GM12875 (cell line): ENCODE measurements at regions not wholly inside any gene's neighbourhood (a gene's known extent, or its start where the extent isn't known, plus 50 kb on each side); places are given as distances from the start of the nearest gene placed in this dataset.
"Not testable (repeated sequence)": the region's sequence is repeated elsewhere in the genome, so short reads cannot be mapped to it uniquely, and the experiment has no call there.

Experiments used
- H3K4me3 ChIP-seq: one replicate; pipeline ENCODE4 v1.5.1; 2011; ENCODE audit warnings: low read depth, low read length, control low read depth
- CTCF ChIP-seq: IDR thresholded peaks from 2 replicates; pipeline ENCODE4 v1.5.1; 2011; ENCODE audit warnings: low read depth, mild to moderate bottlenecking, control low read depth, inconsistent platforms, low read length, moderate library complexity, borderline replicate concordance; ENCODE audit not compliant: insufficient read depth

GRCh38 chr3:101970212-101970611 is 120.9 kb downstream of the NFKBIZ start:
- TF ChIP-seq CTCF: no peak
- H3K4me3 ChIP-seq: no peak overlapping the region

- H3K4me3 ChIP-seq: no peak overlapping the region
- no peak for TF ChIP-seq CTCF
These were observed 121.6 kb downstream of the NFKBIZ start for GRCh38 chr3:101970905-101971304.

GRCh38 chr3:101972430-101973162 is 123.3 kb downstream of the NFKBIZ start:
- no peak overlapping the region for H3K4me3 ChIP-seq
- TF ChIP-seq CTCF: no peak

DNA sequence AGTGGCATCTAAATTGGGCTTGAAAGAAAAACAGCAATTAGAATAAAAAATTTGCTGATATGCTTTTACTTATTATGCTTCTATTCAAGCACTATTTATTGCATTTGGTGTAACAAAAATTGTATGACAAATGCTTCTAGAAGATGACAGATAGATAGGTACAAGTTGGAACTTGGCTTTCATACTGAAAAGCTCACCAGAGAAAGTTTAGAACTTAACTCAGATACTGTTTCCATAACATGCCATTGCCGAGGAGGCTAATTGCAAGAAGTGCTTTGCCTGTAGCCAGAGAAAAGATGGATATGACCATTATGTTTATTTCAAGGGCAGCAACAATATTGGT is 123.8 kb downstream of the NFKBIZ start:
- no peak overlapping the region for H3K4me3 ChIP-seq
- TF ChIP-seq CTCF: no peak

GRCh38 chr3:101975415-101975814 is 126.1 kb downstream of the NFKBIZ start:
- H3K4me3 ChIP-seq: not testable (repeated sequence)

DNA sequence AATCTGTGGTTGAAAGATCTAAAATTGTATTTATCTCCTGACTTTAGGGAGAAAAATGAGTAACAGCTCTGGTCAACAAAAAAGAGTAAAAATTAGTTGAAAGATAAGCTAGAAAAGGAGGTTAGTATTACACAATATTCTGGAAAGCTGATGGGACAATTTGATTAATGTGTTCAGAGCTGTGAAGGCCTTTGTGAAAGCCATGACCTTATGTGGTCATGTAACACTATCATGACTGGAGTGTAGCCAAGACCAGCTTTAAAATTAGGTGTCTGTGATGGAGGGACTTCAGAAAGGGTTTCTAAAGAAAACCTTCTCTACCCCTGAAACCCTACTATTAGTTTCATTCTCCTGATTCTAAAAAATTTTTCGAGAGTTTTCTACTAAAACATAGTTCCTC is 127.2 kb downstream of the NFKBIZ start:
- H3K4me3 ChIP-seq: no peak overlapping the region
- no peak for TF ChIP-seq CTCF

DNA sequence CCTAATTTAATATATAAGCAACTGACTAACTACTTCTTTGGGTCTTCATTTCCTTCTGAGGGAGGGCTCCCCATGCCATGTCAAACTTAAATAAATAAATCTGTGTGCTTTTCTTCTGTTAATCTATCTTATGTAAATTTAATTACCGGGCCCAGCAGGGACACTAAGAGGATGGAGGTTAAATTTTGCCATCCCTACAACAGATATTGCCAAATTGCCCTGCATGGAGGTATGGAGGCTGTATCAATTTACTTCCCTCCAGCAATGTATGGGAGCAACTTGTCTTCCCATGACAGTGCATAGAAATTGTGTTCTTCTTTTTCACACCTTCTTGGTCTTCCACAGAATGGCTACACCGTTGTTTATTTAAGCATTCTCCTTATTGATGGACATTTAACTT is 129.0 kb downstream of the NFKBIZ start:
- TF ChIP-seq CTCF: no peak

DNA sequence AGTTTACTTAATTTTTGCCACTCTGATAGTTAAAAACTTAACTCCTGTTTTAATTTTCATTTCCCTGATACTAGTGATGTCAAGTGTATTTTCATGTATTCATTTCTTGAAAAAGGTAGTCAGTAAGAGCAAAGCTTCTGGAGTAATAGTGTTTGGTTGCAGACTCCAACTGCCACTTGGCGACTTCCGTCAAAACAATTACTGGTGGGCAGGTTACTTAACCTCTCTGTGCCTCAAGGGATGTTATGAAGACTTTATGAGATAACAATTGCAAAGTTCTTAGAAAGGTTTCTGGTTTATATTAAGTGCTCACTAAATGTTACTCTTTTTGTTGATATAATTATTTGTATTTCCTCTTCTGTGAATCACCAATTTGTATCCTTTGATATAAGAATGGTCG is 129.7 kb downstream of the NFKBIZ start:
- H3K4me3 ChIP-seq: no peak overlapping the region
- no peak for TF ChIP-seq CTCF

More for the DNA sequence above, 129.0 kb downstream of the NFKBIZ start:
- no peak overlapping the region for H3K4me3 ChIP-seq
